ENCODE measurements at regions not wholly inside any gene's neighbourhood (a gene's known extent, or its start where the extent isn't known, plus 50 kb on each side); places are given as distances from the start of the nearest gene placed in this dataset.

GRCh38 chr17:69962436-69962995 lies 112.5 kb upstream of the KCNJ16 start:
- H2AFZ ChIP-seq (ENCODE audit: low read depth, low read length), result no peak overlapping the region
- H3K9ac ChIP-seq (ENCODE audit: low read length), result no peak overlapping the region
- Mint-ChIP-seq H3K36me3 (ENCODE audit: low read depth, unreplicated experiment) (peaks cover 2% of the 10 kb centered on the region), H3K27ac (ENCODE audit: unreplicated experiment) (no peak overlapping the region), H3K4me1 (ENCODE audit: low read depth, unreplicated experiment) (no peaks in the 10 kb centered on the region), H3K4me3 (ENCODE audit: unreplicated experiment) (no peak overlapping the region), H3K9me3 (ENCODE audit: unreplicated experiment) (peaks cover 3% of the 10 kb centered on the region), H3K27me3 (ENCODE audit: low read depth, unreplicated experiment) (peaks cover 2% of the 10 kb centered on the region)
- peaks cover 9% of the 10 kb centered on the region for H3K9me3 ChIP-seq (ENCODE audit: insufficient read depth, low read depth, low read length)
- H3K4me3 ChIP-seq (ENCODE audit: insufficient read depth, low read depth, low read length), result no peak overlapping the region
- DNase-seq (ENCODE audit: low read depth) (no peak), FAIRE-seq (no peak)
- H3K4me1 ChIP-seq (ENCODE audit: insufficient read depth, low read length), result peaks cover 1% of the 10 kb centered on the region
- no peaks in the 10 kb centered on the region for H3K27me3 ChIP-seq (ENCODE audit: insufficient read depth, low read length)
- H4K20me1 ChIP-seq (ENCODE audit: insufficient read depth, low read length), result no peaks in the 10 kb centered on the region
- no peaks in the 10 kb centered on the region for H3K36me3 ChIP-seq (ENCODE audit: insufficient read depth, low read length)
- H3K27ac ChIP-seq (ENCODE audit: low read depth, low read length), result no peak overlapping the region
- H3K79me2 ChIP-seq (ENCODE audit: insufficient read depth, low read length), result no peaks in the 10 kb centered on the region
- TF ChIP-seq CTCF (IDR thresholded peaks at IDR 0.05; ENCODE audit: insufficient read depth, low read depth, low read length), result no peak
- TF ChIP-seq EZH2 (IDR thresholded peaks at IDR 0.05; ENCODE audit: insufficient read depth, low read length), result no peak
- no peak overlapping the region for H3K4me2 ChIP-seq (ENCODE audit: low read length)

- Mint-ChIP-seq H3K9me3 (ENCODE audit: unreplicated experiment) (peaks cover 4% of the 10 kb centered on the region), H3K36me3 (ENCODE audit: low read depth, unreplicated experiment) (peaks cover 2% of the 10 kb centered on the region), H3K27me3 (ENCODE audit: low read depth, unreplicated experiment) (no peaks in the 10 kb centered on the region), H3K4me1 (ENCODE audit: low read depth, unreplicated experiment) (peaks cover 5% of the 10 kb centered on the region), H3K27ac (ENCODE audit: unreplicated experiment) (peak overlapping the region; percentile 67), H3K4me3 (ENCODE audit: unreplicated experiment) (no peak overlapping the region)
- H3K9me3 ChIP-seq (ENCODE audit: insufficient read depth, low read depth, low read length), result peaks cover 9% of the 10 kb centered on the region
- H3K36me3 ChIP-seq (ENCODE audit: insufficient read depth, low read length), result no peaks in the 10 kb centered on the region
- no peaks in the 10 kb centered on the region for H3K27me3 ChIP-seq (ENCODE audit: insufficient read depth, low read length)
- H3K4me1 ChIP-seq (ENCODE audit: insufficient read depth, low read length), result peaks cover 3% of the 10 kb centered on the region
- H3K27ac ChIP-seq (ENCODE audit: low read depth, low read length), result peak overlapping the region; percentile 80
- no peak for TF ChIP-seq EZH2 (IDR thresholded peaks at IDR 0.05; ENCODE audit: insufficient read depth, low read length)
- TF ChIP-seq CTCF (IDR thresholded peaks at IDR 0.05; ENCODE audit: insufficient read depth, low read depth, low read length), result no peak
- DNase-seq (ENCODE audit: low read depth), result peak; percentile 100
- no peaks in the 10 kb centered on the region for H3K79me2 ChIP-seq (ENCODE audit: insufficient read depth, low read length)
- FAIRE-seq, result peak; percentile 62
- peak overlapping the region; percentile 31 for H3K4me2 ChIP-seq (ENCODE audit: low read length)
- no peak overlapping the region for H3K4me3 ChIP-seq (ENCODE audit: insufficient read depth, low read depth, low read length)
- H3K9ac ChIP-seq (ENCODE audit: low read length), result peak overlapping the region; percentile 29
- no peak overlapping the region for H2AFZ ChIP-seq (ENCODE audit: low read depth, low read length)
- no peaks in the 10 kb centered on the region for H4K20me1 ChIP-seq (ENCODE audit: insufficient read depth, low read length)
Observed at GRCh38 chr17:69967910-69968411, 107.1 kb upstream of the KCNJ16 start.

- no peak overlapping the region for H3K4me3 ChIP-seq (ENCODE audit: insufficient read depth, low read depth, low read length)
- Mint-ChIP-seq H3K4me1 (ENCODE audit: low read depth, unreplicated experiment) (peaks cover 5% of the 10 kb centered on the region), H3K4me3 (ENCODE audit: unreplicated experiment) (no peak overlapping the region), H3K27me3 (ENCODE audit: low read depth, unreplicated experiment) (no peaks in the 10 kb centered on the region), H3K27ac (ENCODE audit: unreplicated experiment) (no peak overlapping the region), H3K9me3 (ENCODE audit: unreplicated experiment) (peaks cover 9% of the 10 kb centered on the region), H3K36me3 (ENCODE audit: low read depth, unreplicated experiment) (peaks cover 2% of the 10 kb centered on the region)
- TF ChIP-seq EZH2 (IDR thresholded peaks at IDR 0.05; ENCODE audit: insufficient read depth, low read length), result no peak
- no peak for TF ChIP-seq CTCF (IDR thresholded peaks at IDR 0.05; ENCODE audit: insufficient read depth, low read depth, low read length)
- DNase-seq (ENCODE audit: low read depth), result peak; percentile 18
- FAIRE-seq, result no peak
- H3K27me3 ChIP-seq (ENCODE audit: insufficient read depth, low read length), result no peaks in the 10 kb centered on the region
- H3K27ac ChIP-seq (ENCODE audit: low read depth, low read length), result no peak overlapping the region
- no peaks in the 10 kb centered on the region for H3K79me2 ChIP-seq (ENCODE audit: insufficient read depth, low read length)
- no peaks in the 10 kb centered on the region for H4K20me1 ChIP-seq (ENCODE audit: insufficient read depth, low read length)
- H3K4me2 ChIP-seq (ENCODE audit: low read length), result no peak overlapping the region
- peaks cover 3% of the 10 kb centered on the region for H3K4me1 ChIP-seq (ENCODE audit: insufficient read depth, low read length)
- no peak overlapping the region for H3K9ac ChIP-seq (ENCODE audit: low read length)
- H3K36me3 ChIP-seq (ENCODE audit: insufficient read depth, low read length), result no peaks in the 10 kb centered on the region
- peaks cover 13% of the 10 kb centered on the region for H3K9me3 ChIP-seq (ENCODE audit: insufficient read depth, low read depth, low read length)
- no peak overlapping the region for H2AFZ ChIP-seq (ENCODE audit: low read depth, low read length)
Observed at GRCh38 chr17:69969897-69970296, 105.1 kb upstream of the KCNJ16 start.

Data from astrocyte (in vitro differentiated cells and primary cell).